AG04450 (cell line): ENCODE measurements at regions not wholly inside any gene's neighbourhood (a gene's known extent, or its start where the extent isn't known, plus 50 kb on each side); places are given as distances from the start of the nearest gene placed in this dataset.

Experiments
- CTCF ChIA-PET: fragments of 300-600, 350-600 bp; formaldehyde crosslinking; extraction: SDS; loops from one replicate; lab custom pipeline; 2022; ENCODE audit warnings: antibody characterized with exemption, inconsistent platforms; lab: Charles Lee
- POLR2A ChIA-PET: fragments of 350-600 bp; formaldehyde crosslinking; extraction: SDS; loops from one replicate; lab custom pipeline; 2021; ENCODE audit warnings: antibody characterized with exemption, inconsistent platforms; lab: Yijun Ruan, JAX
- DNase-seq: peaks from one replicate; pipeline ENCODE4 v3.0.0-alpha.2; 2011; ENCODE audit warnings: low read depth, low spot score
- H3K27ac ChIP-seq: one replicate; pipeline ENCODE4 v1.5.1; 2012; ENCODE audit warnings: low read depth, low read length, control low read depth
- H3K27me3 ChIP-seq: one replicate; pipeline ENCODE4 v1.6.0; 2012; ENCODE audit warnings: low read length; ENCODE audit not compliant: control insufficient read depth, insufficient read depth
- H3K4me3 ChIP-seq: 2 replicates; pipeline ENCODE4 v1.5.1; 2011; ENCODE audit warnings: mild to moderate bottlenecking, low read depth, low read length, control low read depth
- H3K9me3 ChIP-seq: 2 replicates; pipeline ENCODE4 v1.5.1; 2012; ENCODE audit warnings: low read length; ENCODE audit not compliant: control insufficient read depth, insufficient read depth
- CTCF ChIP-seq: IDR thresholded peaks from 2 replicates; pipeline ENCODE4 v1.5.1; 2011; ENCODE audit warnings: low read depth, low read length, control low read depth, inconsistent platforms

- Histone ChIP-seq H3K4me3 (no peak overlapping the region), H3K27ac (no peak overlapping the region), H3K27me3 (no peaks in the 10 kb centered on the region), H3K9me3 (no peaks in the 10 kb centered on the region)
- no peak for DNase-seq
- TF ChIP-seq CTCF = no peak
- CTCF ChIA-PET = no interaction called here
- POLR2A ChIA-PET = no interaction called here
These were observed 151.6 kb upstream of the XYLT1 start for GRCh38 chr16:17622366-17622765.

GRCh38 chr16:17619261-17619660 is 148.5 kb upstream of the XYLT1 start:
- CTCF ChIA-PET = no interaction called here
- POLR2A ChIA-PET = no interaction called here
- TF ChIP-seq CTCF = no peak
- Histone ChIP-seq H3K27me3 (no peaks in the 10 kb centered on the region), H3K27ac (no peak overlapping the region), H3K4me3 (no peak overlapping the region), H3K9me3 (no peaks in the 10 kb centered on the region)
- no peak for DNase-seq

GRCh38 chr16:17617021-17617552 is 146.3 kb upstream of the XYLT1 start:
- no peaks in the 10 kb centered on the region for H3K9me3 ChIP-seq
- CTCF ChIA-PET = interaction anchor here (1.6 kb wide), 1 partner anchor 39 kb away, joined by 5 read pairs; no protein-coding TSS in a partner anchor
- H3K27me3 ChIP-seq = peaks cover 2% of the 10 kb centered on the region
- no peak for TF ChIP-seq CTCF
- DNase-seq = no peak
- H3K4me3 ChIP-seq = no peak overlapping the region
- H3K27ac ChIP-seq = no peak overlapping the region
- POLR2A ChIA-PET = no interaction called here

GRCh38 chr16:17612336-17612735 is 141.6 kb upstream of the XYLT1 start:
- H3K4me3 ChIP-seq = no peak overlapping the region
- POLR2A ChIA-PET = no interaction called here
- peaks cover 4% of the 10 kb centered on the region for H3K27me3 ChIP-seq
- CTCF ChIA-PET = no interaction called here
- no peaks in the 10 kb centered on the region for H3K9me3 ChIP-seq
- no peak for TF ChIP-seq CTCF
- H3K27ac ChIP-seq = no peak overlapping the region
- DNase-seq = no peak

GRCh38 chr16:17607609-17608008 is 136.8 kb upstream of the XYLT1 start:
- Histone ChIP-seq H3K4me3 (no peak overlapping the region), H3K27me3 (peaks cover 2% of the 10 kb centered on the region), H3K27ac (no peak overlapping the region), H3K9me3 (no peaks in the 10 kb centered on the region)
- DNase-seq = no peak
- POLR2A ChIA-PET = no interaction called here
- TF ChIP-seq CTCF = no peak
- CTCF ChIA-PET = no interaction called here
